ENCODE measurements at regions not wholly inside any gene's neighbourhood (a gene's known extent, or its start where the extent isn't known, plus 50 kb on each side); places are given as distances from the start of the nearest gene placed in this dataset.

- DNase-seq (ENCODE audit: low spot score in 2 of 2), result no peak
- no peak for FAIRE-seq
Measured at GRCh38 chr1:93746021-93746812, 64.6 kb upstream of the BCAR3 start.

GRCh38 chr1:93744299-93744988 is 62.8 kb upstream of the BCAR3 start:
- DNase-seq (ENCODE audit: low spot score in 2 of 2) (no peak), FAIRE-seq (no peak)

GRCh38 chr1:93743465-93743864 is 61.8 kb upstream of the BCAR3 start:
- no peak for DNase-seq (ENCODE audit: low spot score in 2 of 2)
- FAIRE-seq, result no peak

GRCh38 chr1:93740601-93741031 is 59.0 kb upstream of the BCAR3 start:
- no peak for FAIRE-seq
- no peak for DNase-seq (ENCODE audit: low spot score in 2 of 2)

GRCh38 chr1:93740157-93740556 is 58.5 kb upstream of the BCAR3 start:
- no peak for DNase-seq (ENCODE audit: low spot score in 2 of 2)
- no peak for FAIRE-seq

- no peak for DNase-seq (ENCODE audit: low spot score in 2 of 2)
- FAIRE-seq, result no peak
Measured at GRCh38 chr1:93739472-93739871, 57.8 kb upstream of the BCAR3 start.

- FAIRE-seq (no peak), DNase-seq (ENCODE audit: low spot score in 2 of 2) (no peak)
Measured at GRCh38 chr1:93738926-93739325, 57.3 kb upstream of the BCAR3 start.

- DNase-seq (ENCODE audit: low spot score in 2 of 2) (no peak), FAIRE-seq (no peak)
Measured at GRCh38 chr1:93738075-93738622, 56.5 kb upstream of the BCAR3 start.

- no peak for DNase-seq (ENCODE audit: low spot score in 2 of 2)
- FAIRE-seq, result no peak
Measured at GRCh38 chr1:93735722-93736121, 54.1 kb upstream of the BCAR3 start.

GRCh38 chr1:93734999-93735398 is 53.4 kb upstream of the BCAR3 start:
- FAIRE-seq (no peak), DNase-seq (ENCODE audit: low spot score in 2 of 2) (no peak)

- DNase-seq (ENCODE audit: low spot score in 2 of 2) (no peak), FAIRE-seq (no peak)
Measured at GRCh38 chr1:93733340-93733739, 51.7 kb upstream of the BCAR3 start.

- FAIRE-seq, result no peak
Measured at GRCh38 chr1:93732514-93732913, 50.9 kb upstream of the BCAR3 start.

More at GRCh38 chr1:93732514-93732913, 50.9 kb upstream of the BCAR3 start:
- no peak for DNase-seq (ENCODE audit: low spot score in 2 of 2)

Measured in frontal cortex (tissue), 3 donors.